Suppressor macrophage (primary cell): ENCODE measurements at regions not wholly inside any gene's neighbourhood (a gene's known extent, or its start where the extent isn't known, plus 50 kb on each side); places are given as distances from the start of the nearest gene placed in this dataset.
"Not testable (repeated sequence)": the region's sequence is repeated elsewhere in the genome, so short reads cannot be mapped to it uniquely, and the experiment has no call there.

ENCODE experiments used
- DNase-seq, 4 experiments: peaks; one replicate each; pipeline ENCODE4 v3.0.0-alpha.2; 2020 to 2022

GRCh38 chr21:24483361-24483760 is 1123.9 kb downstream of the MRPL39 start:
- not testable (repeated sequence) for DNase-seq

- DNase-seq, result peak in 2 of 4 experiments; percentile 2 to 8
Measured at GRCh38 chr21:24470852-24471251, 1136.4 kb downstream of the MRPL39 start.

GRCh38 chr21:24456358-24456757 is 1150.9 kb downstream of the MRPL39 start:
- DNase-seq, result no peak

GRCh38 chr21:24450119-24450518 is 1157.2 kb downstream of the MRPL39 start:
- no peak for DNase-seq

GRCh38 chr21:24445517-24445916 is 1161.8 kb downstream of the MRPL39 start:
- DNase-seq, result no peak

GRCh38 chr21:24444736-24445135 is 1162.5 kb downstream of the MRPL39 start:
- DNase-seq, result no peak

- no peak for DNase-seq
Measured at GRCh38 chr21:24436236-24436635, 1171.0 kb downstream of the MRPL39 start.

GRCh38 chr21:24428591-24429199 is 1178.6 kb downstream of the MRPL39 start:
- DNase-seq, result peak; percentile 36 to 59 (median 44)

- peak in 2 of 4 experiments; percentile 28 to 38 for DNase-seq
Measured at GRCh38 chr21:24424776-24425175, 1182.5 kb downstream of the MRPL39 start.

- DNase-seq, result peak in 2 of 4 experiments; percentile 11 to 32
Measured at GRCh38 chr21:24423546-24423945, 1183.7 kb downstream of the MRPL39 start.

- DNase-seq, result peak; percentile 18 to 71 (median 39)
Measured at GRCh38 chr21:24420689-24421088, 1186.6 kb downstream of the MRPL39 start.

- DNase-seq, result not testable (repeated sequence)
Measured at GRCh38 chr21:24419641-24420040, 1187.6 kb downstream of the MRPL39 start.

GRCh38 chr21:24418671-24419070 is 1188.6 kb downstream of the MRPL39 start:
- no peak for DNase-seq

GRCh38 chr21:24411429-24411828 is 1195.9 kb downstream of the MRPL39 start:
- no peak for DNase-seq

GRCh38 chr21:24403221-24403620 is 1204.1 kb downstream of the MRPL39 start:
- no peak for DNase-seq

- no peak for DNase-seq
Measured at GRCh38 chr21:24395320-24395923, 1211.9 kb downstream of the MRPL39 start.

GRCh38 chr21:24375201-24375600 is 1232.1 kb downstream of the MRPL39 start:
- DNase-seq, result peak; percentile 20 to 49 (median 32)

GRCh38 chr21:24372506-24372905 is 1234.8 kb downstream of the MRPL39 start:
- no peak for DNase-seq

- DNase-seq, result no peak
Measured at GRCh38 chr21:24369746-24370145, 1237.5 kb downstream of the MRPL39 start.

GRCh38 chr21:24369278-24369677 is 1238.0 kb downstream of the MRPL39 start:
- no peak for DNase-seq

GRCh38 chr21:24367936-24368335 is 1239.3 kb downstream of the MRPL39 start:
- DNase-seq, result no peak

- no peak for DNase-seq
Measured at GRCh38 chr21:24353492-24353891, 1253.8 kb downstream of the MRPL39 start.

- DNase-seq, result peak; percentile 2 to 49 (median 22)
Measured at GRCh38 chr21:24339406-24339805, 1267.9 kb downstream of the MRPL39 start.

- no peak for DNase-seq
Measured at GRCh38 chr21:24336491-24336890, 1270.8 kb downstream of the MRPL39 start.

- DNase-seq, result no peak
Measured at GRCh38 chr21:24323536-24323935, 1283.7 kb downstream of the MRPL39 start.
